ENCODE measurements at regions not wholly inside any gene's neighbourhood (a gene's known extent, or its start where the extent isn't known, plus 50 kb on each side); places are given as distances from the start of the nearest gene placed in this dataset.

DNA sequence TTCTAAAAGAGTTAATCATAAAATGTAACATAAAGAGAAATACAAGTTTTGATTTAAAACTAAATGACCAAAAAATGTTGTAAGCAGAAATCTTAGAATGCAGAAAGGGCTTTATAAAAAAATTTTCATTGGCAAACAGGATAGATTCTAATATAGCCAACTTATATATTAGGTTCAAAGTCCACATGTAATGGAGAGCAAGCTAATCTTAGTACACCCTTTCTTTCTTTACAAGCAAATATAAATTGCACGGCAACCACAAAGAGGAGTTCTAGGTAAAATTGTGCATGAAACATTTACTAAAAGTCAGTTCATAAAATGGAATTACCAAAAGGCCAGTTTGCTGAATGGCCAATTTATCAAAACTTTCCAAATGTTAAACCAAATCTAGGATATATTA is 130.6 kb downstream of the NOL4 start:
- H2AFZ ChIP-seq (ENCODE audit: low read depth) = no peak overlapping the region
- POLR2A ChIA-PET = no interaction called here

DNA sequence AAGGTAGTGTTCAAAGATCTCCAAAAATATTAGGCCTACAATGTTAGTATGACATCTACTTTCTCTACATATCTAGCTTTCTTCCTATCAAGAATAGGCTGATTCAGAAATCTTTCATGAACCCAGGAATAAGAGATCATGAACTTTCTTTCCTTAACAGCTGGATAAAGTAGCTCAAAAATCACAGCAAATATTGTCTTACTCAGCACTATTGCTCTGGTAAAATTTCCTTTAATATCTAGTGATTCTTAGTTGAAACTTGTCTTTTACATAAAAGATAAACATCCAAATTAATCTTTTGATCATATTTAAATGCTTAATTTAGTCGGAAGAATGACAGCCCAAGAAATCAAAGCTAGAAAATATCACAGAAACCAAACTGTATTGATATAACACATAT is 131.9 kb downstream of the NOL4 start:
- H2AFZ ChIP-seq (ENCODE audit: low read depth) = no peak overlapping the region
- H3K36me3 ChIP-seq (replicated peaks in 1 of 2; ENCODE audit: control insufficient read depth in 1 of 2, insufficient read depth in 2 of 2, low read length in 1 of 2) = no peaks in the 10 kb centered on the region
- ChIA-PET POLR2A (no interaction called here), CTCF (interaction anchor here (0.6 to 1.6 kb wide), 3 partner anchors 16 to 890 kb away, joined by 3 to 4 read pairs (median 3); no protein-coding TSS in a partner anchor)
- no peak overlapping the region for H3K27ac ChIP-seq (ENCODE audit: low read depth in 2 of 2, low read length in 1 of 2)
- no peak overlapping the region for H3K4me3 ChIP-seq (ENCODE audit: low read depth in 2 of 2, low read length in 1 of 2)
- no peaks in the 10 kb centered on the region for H3F3A ChIP-seq (replicated peaks; ENCODE audit: insufficient read depth)
- H3K9ac ChIP-seq = no peak overlapping the region
- H3K27me3 ChIP-seq (ENCODE audit: insufficient read depth) = no peaks in the 10 kb centered on the region
- no peaks in the 10 kb centered on the region for H3K9me3 ChIP-seq
- no peaks in the 10 kb centered on the region for H3K9me2 ChIP-seq
- WGBS (ENCODE audit: low lambda C conversion rate) = 42% methylated on average over 1 of the region's 1 CpG
- no peak overlapping the region for H3K4me2 ChIP-seq
- no peaks in the 10 kb centered on the region for H3K79me2 ChIP-seq (ENCODE audit: insufficient read depth)
- no peak for TF ChIP-seq RFX5 (IDR thresholded peaks at IDR 0.05; ENCODE audit: low read length)
- TF ChIP-seq FOXM1 (IDR thresholded peaks at IDR 0.05; ENCODE audit: low read depth) = no peak
- no peak for TF ChIP-seq CHD2 (IDR thresholded peaks at IDR 0.05; ENCODE audit: low read length, partially characterized antibody)
- no peak for TF ChIP-seq TAF1 (IDR thresholded peaks at IDR 0.05; ENCODE audit: borderline replicate concordance, low read depth, low read length)
- no peak for TF ChIP-seq SMC3 (IDR thresholded peaks at IDR 0.05; ENCODE audit: low read depth, low read length)
- no peak for TF ChIP-seq EZH2phosphoT487 (IDR thresholded peaks at IDR 0.05; ENCODE audit: borderline replicate concordance, low read depth)
- TF ChIP-seq, protein P1, sequence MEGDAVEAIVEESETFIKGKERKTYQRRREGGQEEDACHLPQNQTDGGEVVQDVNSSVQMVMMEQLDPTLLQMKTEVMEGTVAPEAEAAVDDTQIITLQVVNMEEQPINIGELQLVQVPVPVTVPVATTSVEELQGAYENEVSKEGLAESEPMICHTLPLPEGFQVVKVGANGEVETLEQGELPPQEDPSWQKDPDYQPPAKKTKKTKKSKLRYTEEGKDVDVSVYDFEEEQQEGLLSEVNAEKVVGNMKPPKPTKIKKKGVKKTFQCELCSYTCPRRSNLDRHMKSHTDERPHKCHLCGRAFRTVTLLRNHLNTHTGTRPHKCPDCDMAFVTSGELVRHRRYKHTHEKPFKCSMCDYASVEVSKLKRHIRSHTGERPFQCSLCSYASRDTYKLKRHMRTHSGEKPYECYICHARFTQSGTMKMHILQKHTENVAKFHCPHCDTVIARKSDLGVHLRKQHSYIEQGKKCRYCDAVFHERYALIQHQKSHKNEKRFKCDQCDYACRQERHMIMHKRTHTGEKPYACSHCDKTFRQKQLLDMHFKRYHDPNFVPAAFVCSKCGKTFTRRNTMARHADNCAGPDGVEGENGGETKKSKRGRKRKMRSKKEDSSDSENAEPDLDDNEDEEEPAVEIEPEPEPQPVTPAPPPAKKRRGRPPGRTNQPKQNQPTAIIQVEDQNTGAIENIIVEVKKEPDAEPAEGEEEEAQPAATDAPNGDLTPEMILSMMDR (IDR thresholded peaks at IDR 0.05) = no peak
- TF ChIP-seq, protein P2, sequence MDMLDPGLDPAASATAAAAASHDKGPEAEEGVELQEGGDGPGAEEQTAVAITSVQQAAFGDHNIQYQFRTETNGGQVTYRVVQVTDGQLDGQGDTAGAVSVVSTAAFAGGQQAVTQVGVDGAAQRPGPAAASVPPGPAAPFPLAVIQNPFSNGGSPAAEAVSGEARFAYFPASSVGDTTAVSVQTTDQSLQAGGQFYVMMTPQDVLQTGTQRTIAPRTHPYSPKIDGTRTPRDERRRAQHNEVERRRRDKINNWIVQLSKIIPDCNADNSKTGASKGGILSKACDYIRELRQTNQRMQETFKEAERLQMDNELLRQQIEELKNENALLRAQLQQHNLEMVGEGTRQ (IDR thresholded peaks at IDR 0.05; ENCODE audit: borderline replicate concordance, low read depth, low read length) = no peak
- TF ChIP-seq JUND (IDR thresholded peaks at IDR 0.05) = no peak
- no peak for TF ChIP-seq TCF12 (IDR thresholded peaks at IDR 0.05)
- no peak for TF ChIP-seq MXI1 (IDR thresholded peaks at IDR 0.05; ENCODE audit: low read depth, low read length)
- H4K20me1 ChIP-seq (ENCODE audit: insufficient read depth) = no peaks in the 10 kb centered on the region
- DNase-seq = no peak
- H3K4me1 ChIP-seq (ENCODE audit: control insufficient read depth in 1 of 2, insufficient read depth in 2 of 2, low read depth in 1 of 2, low read length in 1 of 2) = no peaks in the 10 kb centered on the region

More for the DNA sequence above, 130.6 kb downstream of the NOL4 start:
- Histone ChIP-seq H3K4me3 (ENCODE audit: low read depth in 2 of 2, low read length in 1 of 2) (no peak overlapping the region), H3K4me1 (ENCODE audit: control insufficient read depth in 1 of 2, insufficient read depth in 2 of 2, low read depth in 1 of 2, low read length in 1 of 2) (no peaks in the 10 kb centered on the region), H3K9ac (no peak overlapping the region), H3K4me2 (no peak overlapping the region), H3K9me2 (no peaks in the 10 kb centered on the region), H3F3A (replicated peaks; ENCODE audit: insufficient read depth) (no peaks in the 10 kb centered on the region), H3K9me3 (no peaks in the 10 kb centered on the region), H3K27ac (ENCODE audit: low read depth in 2 of 2, low read length in 1 of 2) (no peak overlapping the region), H3K27me3 (ENCODE audit: insufficient read depth) (no peaks in the 10 kb centered on the region), H3K79me2 (ENCODE audit: insufficient read depth) (no peaks in the 10 kb centered on the region), H3K36me3 (replicated peaks in 1 of 2; ENCODE audit: control insufficient read depth in 1 of 2, insufficient read depth in 2 of 2, low read length in 1 of 2) (no peaks in the 10 kb centered on the region), H4K20me1 (ENCODE audit: insufficient read depth) (no peaks in the 10 kb centered on the region)
- no peak for DNase-seq
- 95% methylated on average over 1 of the region's 1 CpG for WGBS (ENCODE audit: low lambda C conversion rate)
- CTCF ChIA-PET = no interaction called here
- TF ChIP-seq ELF1 (IDR thresholded peaks at IDR 0.05) (no peak), YY1 (IDR thresholded peaks at IDR 0.05; ENCODE audit: low read depth) (no peak), GATA2 (CRISPR knock-in tag; IDR thresholded peaks at IDR 0.05) (no peak), FOXM1 (IDR thresholded peaks at IDR 0.05; ENCODE audit: low read depth) (no peak)
- TF ChIP-seq, protein P3, sequence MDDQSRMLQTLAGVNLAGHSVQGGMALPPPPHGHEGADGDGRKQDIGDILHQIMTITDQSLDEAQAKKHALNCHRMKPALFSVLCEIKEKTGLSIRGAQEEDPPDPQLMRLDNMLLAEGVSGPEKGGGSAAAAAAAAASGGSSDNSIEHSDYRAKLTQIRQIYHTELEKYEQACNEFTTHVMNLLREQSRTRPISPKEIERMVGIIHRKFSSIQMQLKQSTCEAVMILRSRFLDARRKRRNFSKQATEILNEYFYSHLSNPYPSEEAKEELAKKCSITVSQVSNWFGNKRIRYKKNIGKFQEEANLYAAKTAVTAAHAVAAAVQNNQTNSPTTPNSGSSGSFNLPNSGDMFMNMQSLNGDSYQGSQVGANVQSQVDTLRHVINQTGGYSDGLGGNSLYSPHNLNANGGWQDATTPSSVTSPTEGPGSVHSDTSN (IDR thresholded peaks at IDR 0.05) = no peak
- TF ChIP-seq, protein P4, sequence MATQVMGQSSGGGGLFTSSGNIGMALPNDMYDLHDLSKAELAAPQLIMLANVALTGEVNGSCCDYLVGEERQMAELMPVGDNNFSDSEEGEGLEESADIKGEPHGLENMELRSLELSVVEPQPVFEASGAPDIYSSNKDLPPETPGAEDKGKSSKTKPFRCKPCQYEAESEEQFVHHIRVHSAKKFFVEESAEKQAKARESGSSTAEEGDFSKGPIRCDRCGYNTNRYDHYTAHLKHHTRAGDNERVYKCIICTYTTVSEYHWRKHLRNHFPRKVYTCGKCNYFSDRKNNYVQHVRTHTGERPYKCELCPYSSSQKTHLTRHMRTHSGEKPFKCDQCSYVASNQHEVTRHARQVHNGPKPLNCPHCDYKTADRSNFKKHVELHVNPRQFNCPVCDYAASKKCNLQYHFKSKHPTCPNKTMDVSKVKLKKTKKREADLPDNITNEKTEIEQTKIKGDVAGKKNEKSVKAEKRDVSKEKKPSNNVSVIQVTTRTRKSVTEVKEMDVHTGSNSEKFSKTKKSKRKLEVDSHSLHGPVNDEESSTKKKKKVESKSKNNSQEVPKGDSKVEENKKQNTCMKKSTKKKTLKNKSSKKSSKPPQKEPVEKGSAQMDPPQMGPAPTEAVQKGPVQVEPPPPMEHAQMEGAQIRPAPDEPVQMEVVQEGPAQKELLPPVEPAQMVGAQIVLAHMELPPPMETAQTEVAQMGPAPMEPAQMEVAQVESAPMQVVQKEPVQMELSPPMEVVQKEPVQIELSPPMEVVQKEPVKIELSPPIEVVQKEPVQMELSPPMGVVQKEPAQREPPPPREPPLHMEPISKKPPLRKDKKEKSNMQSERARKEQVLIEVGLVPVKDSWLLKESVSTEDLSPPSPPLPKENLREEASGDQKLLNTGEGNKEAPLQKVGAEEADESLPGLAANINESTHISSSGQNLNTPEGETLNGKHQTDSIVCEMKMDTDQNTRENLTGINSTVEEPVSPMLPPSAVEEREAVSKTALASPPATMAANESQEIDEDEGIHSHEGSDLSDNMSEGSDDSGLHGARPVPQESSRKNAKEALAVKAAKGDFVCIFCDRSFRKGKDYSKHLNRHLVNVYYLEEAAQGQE (IDR thresholded peaks at IDR 0.05; ENCODE audit: low read depth, low read length) = no peak

All from SK-N-SH (cell line).